AG04449 (cell line): ENCODE measurements at regions not wholly inside any gene's neighbourhood (a gene's known extent, or its start where the extent isn't known, plus 50 kb on each side); places are given as distances from the start of the nearest gene placed in this dataset.
"Not testable (repeated sequence)": the region's sequence is repeated elsewhere in the genome, so short reads cannot be mapped to it uniquely, and the experiment has no call there.

Experiments used
- CTCF ChIA-PET: fragments of 350-600 bp; formaldehyde crosslinking; extraction: SDS; loops from one replicate; lab custom pipeline; 2021; ENCODE audit warnings: antibody characterized with exemption; lab: Yijun Ruan, JAX
- POLR2A ChIA-PET: fragments of 400-600, 350-600 bp; formaldehyde crosslinking; extraction: SDS; loops from one replicate; lab custom pipeline; 2020; ENCODE audit warnings: antibody characterized with exemption, inconsistent platforms; lab: Yijun Ruan, JAX
- DNase-seq: peaks from one replicate; pipeline ENCODE4 v3.0.0-alpha.2; 2010; ENCODE audit warnings: low read depth, low spot score
- H3K4me3 ChIP-seq: 2 replicates; pipeline ENCODE4 v1.5.1; 2011; ENCODE audit warnings: low read depth, mild to moderate bottlenecking, control low read depth, low read length
- CTCF ChIP-seq: IDR thresholded peaks from one replicate; pipeline ENCODE4 v1.5.1; 2011; ENCODE audit warnings: mild to moderate bottlenecking, moderate library complexity, low read length, control low read depth, inconsistent platforms; ENCODE audit not compliant: insufficient read depth; ENCODE audit errors: missing control alignments

GRCh38 chr3:69488026-69488425 lies 102.1 kb upstream of the FRMD4B start:
- no peak for DNase-seq
- CTCF ChIA-PET: no interaction called here
- POLR2A ChIA-PET: no interaction called here
- no peak overlapping the region for H3K4me3 ChIP-seq
- TF ChIP-seq CTCF: no peak

GRCh38 chr3:69485489-69485888 lies 99.6 kb upstream of the FRMD4B start:
- ChIA-PET POLR2A (no interaction called here), CTCF (no interaction called here)
- no peak for TF ChIP-seq CTCF
- H3K4me3 ChIP-seq: no peak overlapping the region
- no peak for DNase-seq

GRCh38 chr3:69484507-69485393 lies 98.9 kb upstream of the FRMD4B start:
- no peak for DNase-seq
- H3K4me3 ChIP-seq: no peak overlapping the region
- ChIA-PET POLR2A (no interaction called here), CTCF (no interaction called here)
- no peak for TF ChIP-seq CTCF

GRCh38 chr3:69483449-69483848 lies 97.6 kb upstream of the FRMD4B start:
- POLR2A ChIA-PET: no interaction called here
- DNase-seq: no peak
- no peak overlapping the region for H3K4me3 ChIP-seq
- CTCF ChIA-PET: no interaction called here
- no peak for TF ChIP-seq CTCF

GRCh38 chr3:69480986-69481385 lies 95.1 kb upstream of the FRMD4B start:
- H3K4me3 ChIP-seq, POLR2A ChIA-PET, CTCF ChIA-PET, DNase-seq: not testable (repeated sequence)

GRCh38 chr3:69474186-69474585 lies 88.3 kb upstream of the FRMD4B start:
- POLR2A ChIA-PET: no interaction called here
- CTCF ChIA-PET: no interaction called here
- H3K4me3 ChIP-seq: no peak overlapping the region
- DNase-seq: no peak
- TF ChIP-seq CTCF: no peak

GRCh38 chr3:69472093-69472492 lies 86.2 kb upstream of the FRMD4B start:
- POLR2A ChIA-PET: no interaction called here
- no peak overlapping the region for H3K4me3 ChIP-seq
- CTCF ChIA-PET: no interaction called here
- no peak for DNase-seq
- no peak for TF ChIP-seq CTCF
